H9 (cell line): ENCODE measurements at regions not wholly inside any gene's neighbourhood (a gene's known extent, or its start where the extent isn't known, plus 50 kb on each side); places are given as distances from the start of the nearest gene placed in this dataset.

Experiments used
- DNase-seq: peaks from one replicate; pipeline ENCODE4 v3.0.0-alpha.2; 2017
- H2AFZ ChIP-seq: one replicate; pipeline ENCODE4 v1.6.1; 2013; ENCODE audit warnings: mild to moderate bottlenecking, low read length, control low read depth, moderate library complexity
- H2AK5ac ChIP-seq: 2 replicates; pipeline ENCODE4 v1.6.1; 2013; ENCODE audit warnings: low read length, control low read depth, mixed read lengths; ENCODE audit not compliant: insufficient read length
- H2BK120ac ChIP-seq: one replicate; pipeline ENCODE4 v1.6.1; 2013; ENCODE audit warnings: low read depth, mild to moderate bottlenecking, low read length, control low read depth, inconsistent platforms; ENCODE audit not compliant: poor library complexity, severe bottlenecking
- H2BK12ac ChIP-seq: 2 replicates; pipeline ENCODE4 v1.6.1; 2013; ENCODE audit warnings: low read length, control low read depth, mixed read lengths, low read depth; ENCODE audit not compliant: insufficient read length
- H2BK15ac ChIP-seq: 2 replicates; pipeline ENCODE4 v1.6.1; 2013; ENCODE audit warnings: low read depth, low read length, control low read depth
- H2BK20ac ChIP-seq: one replicate; pipeline ENCODE4 v1.6.1; 2013; ENCODE audit warnings: low read depth, mild to moderate bottlenecking, low read length, control low read depth, inconsistent platforms; ENCODE audit not compliant: poor library complexity, severe bottlenecking
- H2BK5ac ChIP-seq: 2 replicates; pipeline ENCODE4 v1.6.1; 2013; ENCODE audit warnings: low read length, control low read depth, mixed read lengths; ENCODE audit not compliant: insufficient read length
- H3K14ac ChIP-seq: 2 replicates; pipeline ENCODE4 v1.6.1; 2013; ENCODE audit warnings: low read length, control low read depth; ENCODE audit not compliant: insufficient read depth
- H3K18ac ChIP-seq: 2 replicates; pipeline ENCODE4 v1.6.1; 2013; ENCODE audit warnings: low read depth, mild to moderate bottlenecking, mixed read lengths, low read length, control low read depth; ENCODE audit not compliant: insufficient read length
- H3K23ac ChIP-seq: 2 replicates; pipeline ENCODE4 v1.6.1; 2013; ENCODE audit warnings: low read length, control low read depth, mixed read lengths, low read depth; ENCODE audit not compliant: insufficient read length
- H3K23me2 ChIP-seq: 2 replicates; pipeline ENCODE4 v1.6.1; 2013; ENCODE audit warnings: low read depth, mild to moderate bottlenecking, mixed read lengths, low read length, control low read depth; ENCODE audit not compliant: insufficient read length, poor library complexity, severe bottlenecking
- H3K27ac ChIP-seq: 2 replicates; pipeline ENCODE4 v1.5.1; 2013; ENCODE audit warnings: low read length, control low read depth, mixed read lengths, low read depth; ENCODE audit not compliant: insufficient read length
- H3K27me3 ChIP-seq: 2 replicates; pipeline ENCODE4 v1.6.1; 2013; ENCODE audit warnings: low read length, control low read depth, inconsistent platforms; ENCODE audit not compliant: insufficient read depth
- H3K4ac ChIP-seq: 2 replicates; pipeline ENCODE4 v1.6.1; 2013; ENCODE audit warnings: low read depth, mild to moderate bottlenecking, control low read depth, inconsistent platforms, low read length, moderate library complexity
- H3K4me1 ChIP-seq: 2 replicates; pipeline ENCODE4 v1.6.1; 2013; ENCODE audit warnings: low read length, control low read depth, inconsistent platforms; ENCODE audit not compliant: insufficient read depth
- H3K4me2 ChIP-seq: 2 replicates; pipeline ENCODE4 v1.6.1; 2013; ENCODE audit warnings: low read length, control low read depth, mixed read lengths; ENCODE audit not compliant: insufficient read length, insufficient read depth
- H3K56ac ChIP-seq: 2 replicates; pipeline ENCODE4 v1.6.1; 2013; ENCODE audit warnings: low read depth, mild to moderate bottlenecking, mixed read lengths, low read length, control low read depth; ENCODE audit not compliant: insufficient read length
- H3K79me1 ChIP-seq: 2 replicates; pipeline ENCODE4 v1.6.1; 2013; ENCODE audit warnings: low read depth, mild to moderate bottlenecking, moderate library complexity, low read length, control low read depth, inconsistent platforms; ENCODE audit not compliant: insufficient read depth, poor library complexity, severe bottlenecking
- H3K79me2 ChIP-seq: 2 replicates; pipeline ENCODE4 v1.6.1; 2013; ENCODE audit warnings: low read length, control low read depth, inconsistent platforms; ENCODE audit not compliant: insufficient read depth
- H3K9ac ChIP-seq: 2 replicates; pipeline ENCODE4 v1.6.1; 2013; ENCODE audit warnings: low read length, control low read depth, mixed read lengths; ENCODE audit not compliant: insufficient read length; ENCODE audit errors: extremely low read depth
- H3K9me3 ChIP-seq: one replicate; pipeline ENCODE4 v1.6.1; 2013; ENCODE audit warnings: low read depth, low read length, inconsistent platforms; ENCODE audit not compliant: control insufficient read depth
- H3T11ph ChIP-seq: one replicate; pipeline ENCODE4 v1.6.1; 2013; ENCODE audit warnings: mild to moderate bottlenecking, low read length, control low read depth, inconsistent platforms
- H4K20me1 ChIP-seq: one replicate; pipeline ENCODE4 v1.6.1; 2013; ENCODE audit not compliant: control insufficient read depth, insufficient read length, insufficient read depth
- H4K5ac ChIP-seq: 2 replicates; pipeline ENCODE4 v1.6.1; 2013; ENCODE audit warnings: low read depth, mild to moderate bottlenecking, mixed read lengths, low read length, control low read depth; ENCODE audit not compliant: insufficient read length
- H4K8ac ChIP-seq: replicated peaks from 2 replicates; pipeline ENCODE4 v1.6.1; 2013; ENCODE audit warnings: low read length, control low read depth, mixed read lengths, low read depth; ENCODE audit not compliant: insufficient read length
- H4K91ac ChIP-seq: 2 replicates; pipeline ENCODE4 v1.6.1; 2013; ENCODE audit warnings: low read depth, mild to moderate bottlenecking, moderate library complexity, mixed read lengths, low read length, control low read depth; ENCODE audit not compliant: insufficient read length
- H3K27ac Mint-ChIP-seq, 3 experiments: 2 replicates in 2 of 3; 3 replicates in 1 of 3; pipeline ENCODE4 v1.8.0; 2020 to 2021; ENCODE audit warnings: mixed read lengths in 3 of 3, mild to moderate bottlenecking in 1 of 3, moderate library complexity in 1 of 3
- H3K27me3 Mint-ChIP-seq: 2 replicates; pipeline ENCODE4 v1.8.0; 2021; ENCODE audit warnings: low read depth, mild to moderate bottlenecking, moderate library complexity, mixed read lengths
- H3K36me3 Mint-ChIP-seq, 3 experiments: 2 replicates in 2 of 3; 3 replicates in 1 of 3; pipeline ENCODE4 v1.8.0; 2020 to 2021; ENCODE audit warnings: low read depth in 3 of 3, mixed read lengths in 3 of 3; ENCODE audit not compliant: insufficient read depth in 1 of 3
- H3K4me1 Mint-ChIP-seq, 2 experiments: 2 replicates each; pipeline ENCODE4 v1.8.0; 2020; ENCODE audit warnings: mixed read lengths in 2 of 2
- H3K4me3 Mint-ChIP-seq, 2 experiments: 2 replicates in 1 of 2; 3 replicates in 1 of 2; pipeline ENCODE4 v1.8.0; 2020 to 2021; ENCODE audit warnings: mild to moderate bottlenecking in 2 of 2, mixed read lengths in 2 of 2, moderate library complexity in 1 of 2
- H3K9me3 Mint-ChIP-seq, 2 experiments: 2 replicates in 1 of 2; 3 replicates in 1 of 2; pipeline ENCODE4 v1.8.0; 2020; ENCODE audit warnings: mild to moderate bottlenecking in 2 of 2, mixed read lengths in 2 of 2, moderate library complexity in 1 of 2
- TF ChIP-seq, protein P1 (sequence below): fragments of 200-600 bp; sonication (generic); conservative IDR thresholded peaks from 3 replicates; pipeline ENCODE4 v1.8.0; 2021; ENCODE audit warnings: antibody characterized with exemption, mild to moderate bottlenecking

DNA sequence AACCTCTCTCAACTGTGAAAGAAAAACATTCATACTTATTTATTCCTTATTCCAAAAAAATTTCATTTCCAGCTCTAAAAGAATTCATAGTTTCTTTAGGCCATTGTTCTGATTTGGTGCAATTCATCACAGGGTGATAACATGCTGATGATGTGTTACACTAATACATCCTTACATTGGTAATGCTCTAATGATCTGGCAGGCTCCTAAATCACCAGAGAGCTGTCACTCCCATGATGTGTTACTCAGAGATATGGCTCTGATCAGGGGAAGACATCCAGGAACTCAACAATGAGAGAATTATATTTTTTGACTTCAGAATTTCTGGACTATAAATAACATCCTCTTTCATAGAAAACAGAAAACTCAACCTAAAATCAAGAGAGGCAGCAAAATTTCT is 209.3 kb downstream of the CHD9NB start:
- Mint-ChIP-seq H3K27me3 (no peaks in the 10 kb centered on the region; the same call in 1 of the 2 replicates), H3K4me1 (no peaks in the 10 kb centered on the region), H3K4me3 (no peak overlapping the region), H3K36me3 (peaks cover 2 to 5% (median 2%) of the 10 kb centered on the region in 3 experiments; a peak in 2 of 7 replicates), H3K9me3 (peaks cover 16 to 20% of the 10 kb centered on the region in 2 experiments), H3K27ac (no peak overlapping the region)
- Histone ChIP-seq H2BK15ac (no peak overlapping the region), H3K23me2 (no peaks in the 10 kb centered on the region), H3K18ac (no peak overlapping the region), H4K20me1 (no peaks in the 10 kb centered on the region), H2AFZ (no peak overlapping the region), H2BK20ac (no peak overlapping the region), H4K8ac (no peak overlapping the region), H3K4ac (no peak overlapping the region), H4K91ac (no peak overlapping the region), H3K4me2 (no peak overlapping the region), H3K9ac (no peak overlapping the region), H3K27ac (no peak overlapping the region), H2BK12ac (no peak overlapping the region), H3K27me3 (no peaks in the 10 kb centered on the region), H3K79me2 (no peaks in the 10 kb centered on the region), H3K56ac (no peak overlapping the region), H2AK5ac (no peak overlapping the region), H3K14ac (no peak overlapping the region), H2BK120ac (no peak overlapping the region), H3T11ph (no peak overlapping the region), H3K23ac (no peak overlapping the region), H3K9me3 (no peaks in the 10 kb centered on the region), H3K79me1 (no peaks in the 10 kb centered on the region), H3K4me1 (no peaks in the 10 kb centered on the region; the same call in 1 of the 2 replicates), H4K5ac (no peak overlapping the region), H2BK5ac (no peak overlapping the region)
- no peak for DNase-seq
- TF ChIP-seq, protein P1, sequence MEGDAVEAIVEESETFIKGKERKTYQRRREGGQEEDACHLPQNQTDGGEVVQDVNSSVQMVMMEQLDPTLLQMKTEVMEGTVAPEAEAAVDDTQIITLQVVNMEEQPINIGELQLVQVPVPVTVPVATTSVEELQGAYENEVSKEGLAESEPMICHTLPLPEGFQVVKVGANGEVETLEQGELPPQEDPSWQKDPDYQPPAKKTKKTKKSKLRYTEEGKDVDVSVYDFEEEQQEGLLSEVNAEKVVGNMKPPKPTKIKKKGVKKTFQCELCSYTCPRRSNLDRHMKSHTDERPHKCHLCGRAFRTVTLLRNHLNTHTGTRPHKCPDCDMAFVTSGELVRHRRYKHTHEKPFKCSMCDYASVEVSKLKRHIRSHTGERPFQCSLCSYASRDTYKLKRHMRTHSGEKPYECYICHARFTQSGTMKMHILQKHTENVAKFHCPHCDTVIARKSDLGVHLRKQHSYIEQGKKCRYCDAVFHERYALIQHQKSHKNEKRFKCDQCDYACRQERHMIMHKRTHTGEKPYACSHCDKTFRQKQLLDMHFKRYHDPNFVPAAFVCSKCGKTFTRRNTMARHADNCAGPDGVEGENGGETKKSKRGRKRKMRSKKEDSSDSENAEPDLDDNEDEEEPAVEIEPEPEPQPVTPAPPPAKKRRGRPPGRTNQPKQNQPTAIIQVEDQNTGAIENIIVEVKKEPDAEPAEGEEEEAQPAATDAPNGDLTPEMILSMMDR: no peak
